ENCODE measurements at regions not wholly inside any gene's neighbourhood (a gene's known extent, or its start where the extent isn't known, plus 50 kb on each side); places are given as distances from the start of the nearest gene placed in this dataset.

GRCh38 chr5:93922551-93922950 is 181.2 kb upstream of the POU5F2 start:
- Histone ChIP-seq H3K4me1 (no peaks in the 10 kb centered on the region), H3K27me3 (no peaks in the 10 kb centered on the region), H3K9me3 (no peaks in the 10 kb centered on the region), H3K36me3 (no peaks in the 10 kb centered on the region), H3K9ac (ENCODE audit: low read depth in 2 of 2, low read length in 2 of 2) (no peak overlapping the region), H3K27ac (no peak overlapping the region), H3K4me3 (no peak overlapping the region)
- intact Hi-C loops (cut with DNase I) = no loop called here
- no peak for TF ChIP-seq CTCF (IDR thresholded peaks at IDR 0.05)
- DNase-seq = no peak

- Histone ChIP-seq H3K9me3 (no peaks in the 10 kb centered on the region), H3K9ac (ENCODE audit: low read depth in 2 of 2, low read length in 2 of 2) (no peak overlapping the region), H3K36me3 (no peaks in the 10 kb centered on the region), H3K4me3 (no peak overlapping the region), H3K27ac (no peak overlapping the region), H3K27me3 (no peaks in the 10 kb centered on the region), H3K4me1 (no peaks in the 10 kb centered on the region)
- intact Hi-C loops (cut with DNase I) = no loop called here
- no peak for TF ChIP-seq CTCF (IDR thresholded peaks at IDR 0.05)
- DNase-seq = no peak
Measured at GRCh38 chr5:93921001-93921400, 179.6 kb upstream of the POU5F2 start.

- intact Hi-C loops (cut with DNase I) = loop anchor here (10.0 kb wide), 1 partner anchor 332 kb away; the partner anchor contains the start of genes NR2F1 and NR2F1-AS1
- Histone ChIP-seq H3K27ac (no peak overlapping the region), H3K9ac (ENCODE audit: low read depth in 2 of 2, low read length in 2 of 2) (no peak overlapping the region), H3K4me3 (no peak overlapping the region), H3K9me3 (no peaks in the 10 kb centered on the region), H3K27me3 (no peaks in the 10 kb centered on the region), H3K4me1 (no peaks in the 10 kb centered on the region), H3K36me3 (no peaks in the 10 kb centered on the region)
- TF ChIP-seq CTCF (IDR thresholded peaks at IDR 0.05) = no peak
- no peak for DNase-seq
Measured at GRCh38 chr5:93916872-93917271, 175.5 kb upstream of the POU5F2 start.

GRCh38 chr5:93915142-93915553 is 173.7 kb upstream of the POU5F2 start:
- no peaks in the 10 kb centered on the region for H3K36me3 ChIP-seq
- no peaks in the 10 kb centered on the region for H3K27me3 ChIP-seq
- no peaks in the 10 kb centered on the region for H3K9me3 ChIP-seq
- DNase-seq = no peak
- peak; percentile 50 for TF ChIP-seq CTCF (IDR thresholded peaks at IDR 0.05)
- H3K9ac ChIP-seq (ENCODE audit: low read depth in 2 of 2, low read length in 2 of 2) = no peak overlapping the region
- H3K4me1 ChIP-seq = no peaks in the 10 kb centered on the region
- H3K4me3 ChIP-seq = no peak overlapping the region
- no peak overlapping the region for H3K27ac ChIP-seq
- intact Hi-C loops (cut with DNase I) = loop anchor here (10.0 kb wide), 1 partner anchor 330 kb away; the partner anchor contains the start of genes NR2F1 and NR2F1-AS1

- Histone ChIP-seq H3K9ac (ENCODE audit: low read depth in 2 of 2, low read length in 2 of 2) (no peak overlapping the region), H3K9me3 (no peaks in the 10 kb centered on the region), H3K27ac (no peak overlapping the region), H3K4me1 (no peaks in the 10 kb centered on the region), H3K27me3 (no peaks in the 10 kb centered on the region), H3K36me3 (no peaks in the 10 kb centered on the region), H3K4me3 (no peak overlapping the region)
- intact Hi-C loops (cut with DNase I) = loop anchor here (10.0 kb wide), 1 partner anchor 327 kb away; the partner anchor contains the start of genes NR2F1 and NR2F1-AS1
- DNase-seq = no peak
- TF ChIP-seq CTCF (IDR thresholded peaks at IDR 0.05) = no peak
Measured at GRCh38 chr5:93911609-93912008, 170.2 kb upstream of the POU5F2 start.

All from colonic mucosa (tissue), 4 donors.